AML-193 (cell line): ENCODE measurements at regions not wholly inside any gene's neighbourhood (a gene's known extent, or its start where the extent isn't known, plus 50 kb on each side); places are given as distances from the start of the nearest gene placed in this dataset.

Experiments used
- DNase-seq, 2 experiments: peaks; one replicate each; lab custom pipeline; 2025; lab: John Stamatoyannopoulos, UW

GRCh38 chr5:99133921-99134320, 205.1 kb upstream of the CHD1 start:
- DNase-seq, result no peak

- DNase-seq, result no peak
Observed at GRCh38 chr5:99129768-99130501, 201.1 kb upstream of the CHD1 start.

GRCh38 chr5:99122976-99123375, 194.2 kb upstream of the CHD1 start:
- DNase-seq, result no peak

DNA sequence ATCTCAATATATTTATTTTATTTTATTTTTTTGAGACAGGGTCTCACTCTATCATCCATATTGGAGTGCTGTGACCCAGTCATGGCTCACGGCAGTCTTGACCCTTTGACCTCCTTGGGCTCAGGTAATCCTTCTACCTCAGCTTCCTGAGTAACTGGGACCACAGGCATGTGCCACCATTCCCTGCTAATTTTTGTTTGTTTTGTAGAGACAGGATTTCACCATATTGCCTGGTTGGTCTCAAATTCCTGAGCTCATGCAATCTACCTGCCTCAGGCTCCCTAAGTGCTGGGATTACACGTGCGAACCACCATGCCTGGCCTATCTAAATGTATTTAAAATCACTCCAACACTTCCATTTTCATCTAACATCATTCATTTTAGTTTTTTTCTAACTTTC, 190.5 kb upstream of the CHD1 start:
- no peak for DNase-seq

DNA sequence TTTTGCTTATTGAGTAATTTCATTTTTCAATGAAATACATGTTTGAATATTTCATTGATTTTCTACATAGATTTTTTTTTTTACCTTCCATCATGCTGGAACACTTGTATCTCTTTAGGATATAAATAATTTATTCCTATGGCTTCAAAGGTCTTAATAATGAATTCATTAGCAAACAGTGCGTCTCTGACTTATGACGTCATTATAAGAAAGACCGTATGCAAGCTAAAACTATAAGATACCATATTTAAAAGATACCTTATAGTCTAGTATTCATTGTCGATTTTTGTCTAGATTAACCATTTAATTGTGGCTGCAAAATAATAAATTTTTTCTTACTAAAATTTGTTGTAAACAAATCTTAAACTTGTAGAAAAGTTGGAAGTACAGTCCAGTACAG, 187.7 kb upstream of the CHD1 start:
- DNase-seq, result no peak

DNA sequence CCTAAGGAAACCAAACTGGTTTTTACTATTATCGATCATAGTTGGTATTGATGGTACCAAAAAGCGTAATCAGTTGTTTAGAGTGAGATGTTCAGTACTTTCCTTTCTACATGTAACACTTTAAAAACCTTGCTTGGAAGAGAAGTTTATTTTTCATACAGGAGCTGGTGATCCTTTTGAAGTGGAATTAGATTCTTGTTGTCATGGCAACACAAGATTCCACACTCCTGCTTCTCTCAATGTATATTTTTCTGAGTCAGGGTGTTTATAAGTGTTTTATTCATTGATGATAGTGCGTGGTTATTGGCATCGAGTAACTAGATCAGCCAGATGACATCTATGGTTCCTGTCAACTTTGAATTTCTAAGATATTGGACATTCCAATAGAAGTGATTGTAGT, 181.1 kb upstream of the CHD1 start:
- DNase-seq, result no peak

DNA sequence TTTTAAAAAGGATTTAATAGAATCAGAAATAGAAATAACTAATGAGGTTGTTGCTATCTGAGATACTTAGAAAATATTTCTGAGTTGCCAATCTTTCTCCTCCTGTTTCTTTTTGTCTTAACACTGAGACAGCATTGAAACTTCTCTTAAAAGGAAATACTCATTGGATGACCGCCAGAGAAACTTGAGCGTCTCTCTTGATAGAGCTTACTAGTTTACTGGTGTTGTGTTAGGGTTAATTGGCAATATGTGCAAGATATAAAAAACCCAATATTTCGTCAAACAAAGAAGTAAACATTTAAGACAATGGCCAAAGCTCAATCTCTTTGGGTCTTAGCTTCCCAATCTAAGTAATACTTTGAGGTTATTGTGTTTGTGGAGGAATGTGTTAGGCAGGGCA, 176.4 kb upstream of the CHD1 start:
- DNase-seq, result no peak

GRCh38 chr5:99104538-99105132, 175.8 kb upstream of the CHD1 start:
- peak; percentile 21 to 28 for DNase-seq

DNA sequence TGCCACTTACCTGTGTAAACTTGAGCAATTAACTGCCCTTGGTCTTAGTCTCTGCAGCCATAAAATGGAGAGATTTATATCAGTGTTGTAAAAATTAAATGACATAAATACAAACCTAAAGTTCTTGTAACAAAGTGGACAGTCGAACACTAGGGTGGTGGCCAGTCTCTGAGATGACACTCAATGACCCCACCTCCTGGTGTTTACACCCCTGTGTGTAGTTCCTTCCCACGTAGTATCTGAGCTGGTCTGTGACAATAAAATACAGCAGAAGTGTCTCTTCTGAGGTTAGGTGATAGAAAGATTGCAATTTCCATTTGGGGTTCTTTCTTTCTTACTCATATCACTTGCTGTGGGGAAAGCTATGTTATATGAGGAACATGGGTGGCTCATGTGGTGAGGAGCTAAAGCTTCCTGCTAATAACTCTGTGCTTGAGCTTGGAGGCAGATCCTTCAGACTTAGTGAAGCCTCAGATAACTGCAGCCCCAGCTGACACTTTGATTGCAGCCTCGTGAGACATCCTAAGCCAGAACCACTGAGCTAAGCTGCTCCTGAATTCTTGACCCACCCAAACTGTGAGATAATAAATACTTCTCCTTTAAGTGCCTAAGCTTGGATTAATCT, 173.4 kb upstream of the CHD1 start:
- no peak for DNase-seq

GRCh38 chr5:99099691-99100090, 170.9 kb upstream of the CHD1 start:
- DNase-seq, result no peak

GRCh38 chr5:99089822-99090549, 161.2 kb upstream of the CHD1 start:
- no peak for DNase-seq

DNA sequence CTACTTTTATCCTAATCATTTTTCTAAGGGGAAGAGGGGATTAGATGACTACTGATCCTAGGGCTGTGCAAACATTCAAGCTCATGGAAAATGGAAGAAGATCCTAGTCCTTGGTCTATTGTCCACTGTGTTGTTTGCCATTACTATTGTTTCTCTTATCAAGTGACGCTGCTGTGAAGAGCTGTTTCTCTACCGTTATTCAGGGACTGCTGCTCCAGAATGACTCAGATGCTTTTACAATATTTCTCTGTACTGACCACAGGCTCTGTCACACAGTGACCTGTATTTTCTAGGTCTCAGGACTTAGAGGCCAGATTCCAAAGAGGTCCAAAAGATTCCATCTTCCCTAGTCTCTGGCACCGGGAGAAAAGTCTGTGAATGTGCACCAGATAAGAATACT, 159.5 kb upstream of the CHD1 start:
- DNase-seq, result no peak

- DNase-seq, result no peak
Observed at GRCh38 chr5:99083197-99083596, 154.4 kb upstream of the CHD1 start.

GRCh38 chr5:99081711-99082110, 152.9 kb upstream of the CHD1 start:
- DNase-seq, result no peak

DNA sequence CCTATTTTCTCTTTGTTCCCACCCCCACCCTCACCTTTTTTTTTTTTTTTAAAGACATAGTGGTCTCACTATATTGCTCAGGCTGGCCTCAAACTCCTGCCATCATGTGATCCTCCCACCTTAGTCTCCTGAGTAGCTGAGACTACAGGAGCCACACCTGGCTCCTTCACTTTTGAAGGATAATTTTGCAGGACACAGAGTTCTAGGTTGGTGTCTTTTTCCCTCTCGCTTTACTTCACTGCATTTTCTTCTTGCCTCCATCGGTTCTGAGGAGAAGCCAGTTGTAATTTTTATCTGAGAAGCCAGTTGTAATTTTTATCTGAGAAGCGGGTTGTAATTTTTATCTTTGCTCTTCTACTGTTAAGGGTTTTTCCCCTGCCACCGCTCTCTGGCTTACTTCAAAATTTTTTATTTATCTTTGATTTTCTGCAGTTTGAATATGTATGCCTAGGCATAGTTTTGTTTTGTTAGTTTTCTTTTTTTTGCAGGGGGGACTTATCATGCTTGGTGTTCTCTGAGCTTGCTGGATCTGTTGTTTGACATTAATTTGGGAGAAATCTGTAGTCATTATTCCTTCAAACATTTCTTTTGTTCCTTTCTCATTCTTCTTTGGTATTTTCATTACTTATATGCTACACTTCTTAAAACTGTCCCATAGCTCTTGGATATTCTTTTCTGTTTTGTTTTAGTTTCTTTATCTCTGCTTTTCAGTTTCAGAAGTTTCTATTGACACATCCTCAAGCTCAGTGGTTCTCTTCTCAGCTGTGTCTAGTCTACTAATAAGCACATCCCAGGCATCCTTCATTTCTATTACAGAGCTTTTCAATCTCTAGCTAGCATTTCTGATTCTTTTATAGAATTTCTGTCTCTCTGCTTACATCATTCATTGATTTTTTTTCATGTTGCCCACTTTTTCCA, 148.2 kb upstream of the CHD1 start:
- no peak for DNase-seq

DNA sequence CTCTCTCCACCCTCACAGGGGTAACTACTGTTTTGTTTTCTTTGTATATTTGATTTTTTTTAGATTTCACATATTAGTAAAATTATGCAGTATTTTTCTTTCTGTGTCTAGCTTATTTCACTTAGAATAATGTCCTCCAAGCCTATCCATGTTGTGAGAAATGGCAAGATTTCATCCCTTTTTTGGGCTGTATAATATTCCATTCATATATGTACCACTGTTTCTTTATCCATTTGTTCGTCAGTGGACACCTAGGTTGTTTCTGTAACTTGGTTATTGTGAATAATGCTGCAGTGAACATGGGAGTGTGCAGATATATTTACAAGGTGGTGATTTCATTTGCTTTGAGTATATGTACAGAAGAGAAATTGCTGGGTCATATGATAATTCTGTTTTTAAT, 144.0 kb upstream of the CHD1 start:
- DNase-seq, result no peak

GRCh38 chr5:99070822-99071221, 142.0 kb upstream of the CHD1 start:
- no peak for DNase-seq

DNA sequence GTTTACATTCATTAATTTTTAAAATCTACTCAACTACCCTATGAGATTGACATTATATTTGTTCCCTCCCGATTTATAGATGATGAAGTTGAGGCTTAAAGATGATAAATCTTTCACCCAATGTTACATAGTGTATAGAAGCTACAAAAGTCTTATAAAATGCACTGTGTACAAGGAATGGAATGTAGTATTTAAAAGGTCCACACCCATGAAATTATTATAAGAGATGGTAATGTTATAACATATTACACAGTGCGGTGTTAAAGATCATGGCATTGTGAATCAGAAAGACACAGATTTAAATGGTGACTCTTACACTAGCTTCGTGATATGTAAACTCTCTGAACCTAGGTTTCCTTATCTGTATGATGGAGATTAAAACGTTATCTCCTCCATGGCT, 141.6 kb upstream of the CHD1 start:
- no peak for DNase-seq

GRCh38 chr5:99068944-99069650, 140.3 kb upstream of the CHD1 start:
- no peak for DNase-seq

DNA sequence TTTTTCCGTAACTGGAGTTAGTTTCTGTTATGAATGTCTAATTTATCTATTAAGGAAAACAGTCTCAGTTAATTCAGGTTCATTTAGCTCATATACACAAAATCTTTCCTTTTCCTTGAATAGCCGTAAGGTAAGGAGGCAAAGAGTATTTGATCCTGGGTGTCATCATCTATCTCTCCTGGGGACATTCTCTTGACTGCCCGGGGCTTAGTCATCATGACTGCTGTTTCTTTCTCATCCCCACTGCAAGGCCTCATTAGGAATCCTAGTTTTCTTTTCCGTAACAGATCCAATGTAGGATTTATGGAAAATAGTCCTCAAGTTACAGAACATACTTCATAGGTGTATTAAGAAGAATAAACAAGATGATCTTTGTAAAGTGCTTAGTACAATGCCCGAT, 134.9 kb upstream of the CHD1 start:
- DNase-seq, result no peak

- DNase-seq, result no peak
Observed at GRCh38 chr5:99061711-99062110, 132.9 kb upstream of the CHD1 start.
